GM23338 (cell line): ENCODE measurements at regions not wholly inside any gene's neighbourhood (a gene's known extent, or its start where the extent isn't known, plus 50 kb on each side); places are given as distances from the start of the nearest gene placed in this dataset.

ENCODE experiments used
- ATAC-seq: fragments of 200-7000 bp; cut with Tn5 transposase; 3 replicates; pipeline ENCODE4 v1.9.1; 2020
- DNase-seq: peaks from one replicate; pipeline ENCODE4 v3.0.0-alpha.2; 2015; ENCODE audit warnings: low spot score
- H2AFZ ChIP-seq: fragments of 200-600 bp; sonication (generic); 2 replicates; pipeline ENCODE4 v1.8.0; 2016; ENCODE audit warnings: antibody characterized with exemption, mild to moderate bottlenecking, moderate library complexity
- H3F3A ChIP-seq: fragments of 200-600 bp; sonication (generic); replicated peaks from 2 replicates; pipeline ENCODE4 v1.8.0; 2017; ENCODE audit warnings: antibody characterized with exemption, mixed run types, low read depth
- H3K27ac ChIP-seq: fragments of 200-600 bp; sonication (generic); 2 replicates; pipeline ENCODE4 v1.6.1; 2016; ENCODE audit warnings: low read depth
- H3K27me3 ChIP-seq: fragments of 200-600 bp; sonication (generic); 2 replicates; pipeline ENCODE4 v1.8.0; 2016; ENCODE audit warnings: mild to moderate bottlenecking, mixed run types, moderate library complexity; ENCODE audit not compliant: insufficient read depth
- H3K36me3 ChIP-seq: fragments of 200-600 bp; sonication (generic); 2 replicates; pipeline ENCODE4 v1.8.0; 2016; ENCODE audit warnings: mild to moderate bottlenecking; ENCODE audit not compliant: insufficient read depth
- H3K4me1 ChIP-seq: fragments of 200-600 bp; sonication (generic); 2 replicates; pipeline ENCODE4 v1.8.0; 2016; ENCODE audit warnings: mild to moderate bottlenecking, moderate library complexity; ENCODE audit not compliant: insufficient read depth
- H3K4me2 ChIP-seq: fragments of 200-600 bp; sonication (generic); 2 replicates; pipeline ENCODE4 v1.7.1; 2017; ENCODE audit warnings: mixed run types
- H3K4me3 ChIP-seq: fragments of 200-600 bp; sonication (generic); 2 replicates; pipeline ENCODE4 v1.6.1; 2016; ENCODE audit warnings: mixed run types
- H3K79me2 ChIP-seq: fragments of 200-600 bp; sonication (generic); replicated peaks from 2 replicates; pipeline ENCODE4 v1.8.0; 2017; ENCODE audit warnings: mild to moderate bottlenecking; ENCODE audit not compliant: insufficient read depth
- H3K9me2 ChIP-seq: fragments of 200-600 bp; sonication (generic); 2 replicates; pipeline ENCODE4 v1.8.0; 2017; ENCODE audit not compliant: insufficient read depth
- H4K20me1 ChIP-seq: fragments of 200-600 bp; sonication (generic); replicated peaks from 2 replicates; pipeline ENCODE4 v1.8.0; 2017; ENCODE audit warnings: mild to moderate bottlenecking; ENCODE audit not compliant: insufficient read depth
- H3K27ac Mint-ChIP-seq: 2 replicates; pipeline ENCODE4 v1.8.0; 2020; ENCODE audit warnings: inconsistent platforms, mild to moderate bottlenecking, moderate library complexity, mixed read lengths
- H3K27me3 Mint-ChIP-seq: 3 replicates; pipeline ENCODE4 v1.8.0; 2022; ENCODE audit warnings: low read depth, mild to moderate bottlenecking, moderate library complexity, mixed read lengths, inconsistent platforms; ENCODE audit not compliant: insufficient read depth, poor library complexity
- H3K36me3 Mint-ChIP-seq: 3 replicates; pipeline ENCODE4 v1.8.0; 2021; ENCODE audit warnings: low read depth, mild to moderate bottlenecking, inconsistent platforms, moderate library complexity, mixed read lengths
- H3K4me1 Mint-ChIP-seq: 3 replicates; pipeline ENCODE4 v1.8.0; 2020; ENCODE audit warnings: mild to moderate bottlenecking, inconsistent platforms, mixed read lengths
- H3K4me3 Mint-ChIP-seq: 3 replicates; pipeline ENCODE4 v1.8.0; 2021; ENCODE audit warnings: moderate library complexity, mild to moderate bottlenecking, inconsistent platforms, mixed read lengths
- H3K9me3 Mint-ChIP-seq: 3 replicates; pipeline ENCODE4 v1.8.0; 2020; ENCODE audit warnings: moderate library complexity, mild to moderate bottlenecking, inconsistent platforms, mixed read lengths
- CREB1 ChIP-seq: fragments of 250-450 bp; sonication (Bioruptor Pico); IDR thresholded peaks from 2 replicates; pipeline ENCODE4 v1.5.0; 2020; ENCODE audit warnings: low read depth, mild to moderate bottlenecking, moderate library complexity
- EZH2 ChIP-seq: fragments of 200-600 bp; sonication (generic); IDR thresholded peaks from one replicate; pipeline ENCODE4 v1.8.0; 2017; ENCODE audit warnings: antibody characterized with exemption, mild to moderate bottlenecking, low read depth; ENCODE audit not compliant: unreplicated experiment
- EZH2phosphoT487 ChIP-seq: fragments of 200-600 bp; sonication (generic); IDR thresholded peaks from one replicate; pipeline ENCODE4 v1.8.1; 2018; ENCODE audit warnings: antibody characterized with exemption; ENCODE audit not compliant: unreplicated experiment
- JUNB ChIP-seq: IDR thresholded peaks from one replicate; pipeline ENCODE4 v1.6.1; 2016; ENCODE audit warnings: antibody characterized with exemption; ENCODE audit not compliant: unreplicated experiment
- NANOG ChIP-seq: IDR thresholded peaks from 2 replicates; pipeline ENCODE4 v1.6.1; 2016; ENCODE audit warnings: antibody characterized with exemption, borderline replicate concordance
- POLR2AphosphoS5 ChIP-seq: IDR thresholded peaks from 2 replicates; pipeline ENCODE4 v1.6.1; 2016; ENCODE audit warnings: antibody characterized with exemption, low read depth
- ZNF114 ChIP-seq: fragments of 250-450 bp; sonication (Bioruptor Pico); IDR thresholded peaks from 2 replicates; pipeline ENCODE4 v1.5.0; 2020; ENCODE audit warnings: mild to moderate bottlenecking, moderate library complexity
- ZNF331 ChIP-seq: fragments of 250-450 bp; sonication (Bioruptor Pico); IDR thresholded peaks from 2 replicates; pipeline ENCODE4 v1.5.0; 2020; ENCODE audit warnings: low read depth, mild to moderate bottlenecking, moderate library complexity
- TF ChIP-seq, protein P1 (sequence below): IDR thresholded peaks from 2 replicates; pipeline ENCODE4 v1.6.1; 2016; ENCODE audit warnings: antibody characterized with exemption
- TF ChIP-seq, protein P2 (sequence below): fragments of 250-450 bp; sonication (Bioruptor Pico); IDR thresholded peaks from 2 replicates; pipeline ENCODE4 v1.5.0; 2020; ENCODE audit warnings: mild to moderate bottlenecking, moderate library complexity

DNA sequence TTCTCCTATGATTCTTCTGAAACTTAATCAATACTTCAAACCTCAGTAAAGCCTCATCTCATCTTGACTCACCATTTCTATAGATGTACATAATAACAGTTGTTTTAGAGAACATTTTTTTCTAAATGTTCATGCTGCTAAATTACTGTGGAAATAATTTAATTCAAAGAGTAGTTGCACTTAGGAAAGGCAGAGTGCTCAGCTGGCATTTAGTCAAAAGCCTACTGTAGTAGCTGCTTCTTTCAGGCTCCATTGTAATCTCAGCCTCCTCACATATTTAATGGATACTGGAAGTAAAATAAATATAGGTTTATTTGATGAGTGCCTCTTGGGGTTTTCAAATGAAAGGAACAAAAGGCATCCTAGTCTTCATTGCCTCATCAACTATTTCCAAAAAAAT, 325.0 kb downstream of the CCER1 start (continued):
- no peak for TF ChIP-seq CREB1 (CRISPR knock-in tag)

DNA sequence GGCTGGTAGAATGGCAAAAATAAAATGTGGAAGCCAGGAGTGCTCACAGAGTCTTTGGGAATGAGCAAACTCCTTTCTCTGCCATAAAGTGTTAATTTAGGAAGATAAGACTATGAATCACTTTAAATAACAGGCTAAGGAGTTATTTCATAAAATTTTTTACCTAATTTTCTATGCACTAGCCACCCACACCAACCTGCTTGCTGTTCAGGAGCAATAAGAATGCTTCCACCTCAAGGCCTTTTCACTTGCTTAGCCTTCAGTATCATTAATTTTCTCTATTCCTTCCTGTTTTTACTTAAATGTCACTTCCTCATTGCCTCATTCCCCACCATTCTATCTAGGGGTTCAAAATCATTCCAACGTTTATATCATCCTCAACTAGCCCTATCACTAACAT, 326.8 kb downstream of the CCER1 start:
- H4K20me1 ChIP-seq, result no peaks in the 10 kb centered on the region
- H3K79me2 ChIP-seq, result no peaks in the 10 kb centered on the region
- H3F3A ChIP-seq, result no peaks in the 10 kb centered on the region
- no peaks in the 10 kb centered on the region for H3K27me3 Mint-ChIP-seq
- no peak overlapping the region for H3K4me3 Mint-ChIP-seq
- ATAC-seq (no peak), DNase-seq (no peak)
- no peaks in the 10 kb centered on the region for H3K27me3 ChIP-seq
- no peak overlapping the region for H3K4me3 ChIP-seq
- H3K27ac ChIP-seq, result no peak overlapping the region
- H3K4me2 ChIP-seq, result no peak overlapping the region
- H3K27ac Mint-ChIP-seq, result no peak overlapping the region
- H3K36me3 Mint-ChIP-seq, result peaks cover 5% of the 10 kb centered on the region; the same call in 2 of the 3 replicates
- no peaks in the 10 kb centered on the region for H3K4me1 Mint-ChIP-seq
- H3K9me3 Mint-ChIP-seq, result peaks cover 5% of the 10 kb centered on the region
- no peak overlapping the region for H2AFZ ChIP-seq
- TF ChIP-seq POLR2AphosphoS5 (no peak), ZNF331 (CRISPR knock-in tag) (no peak), JUNB (no peak), EZH2 (no peak), ZNF114 (no peak), CREB1 (CRISPR knock-in tag) (no peak), NANOG (no peak)
- TF ChIP-seq, protein P1, sequence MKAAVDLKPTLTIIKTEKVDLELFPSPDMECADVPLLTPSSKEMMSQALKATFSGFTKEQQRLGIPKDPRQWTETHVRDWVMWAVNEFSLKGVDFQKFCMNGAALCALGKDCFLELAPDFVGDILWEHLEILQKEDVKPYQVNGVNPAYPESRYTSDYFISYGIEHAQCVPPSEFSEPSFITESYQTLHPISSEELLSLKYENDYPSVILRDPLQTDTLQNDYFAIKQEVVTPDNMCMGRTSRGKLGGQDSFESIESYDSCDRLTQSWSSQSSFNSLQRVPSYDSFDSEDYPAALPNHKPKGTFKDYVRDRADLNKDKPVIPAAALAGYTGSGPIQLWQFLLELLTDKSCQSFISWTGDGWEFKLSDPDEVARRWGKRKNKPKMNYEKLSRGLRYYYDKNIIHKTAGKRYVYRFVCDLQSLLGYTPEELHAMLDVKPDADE, result no peak
- H3K36me3 ChIP-seq, result no peaks in the 10 kb centered on the region; the same call in 1 of the 2 replicates
- H3K9me2 ChIP-seq, result no peaks in the 10 kb centered on the region; the same call in 1 of the 2 replicates
- peaks cover 8% of the 10 kb centered on the region for H3K4me1 ChIP-seq

DNA sequence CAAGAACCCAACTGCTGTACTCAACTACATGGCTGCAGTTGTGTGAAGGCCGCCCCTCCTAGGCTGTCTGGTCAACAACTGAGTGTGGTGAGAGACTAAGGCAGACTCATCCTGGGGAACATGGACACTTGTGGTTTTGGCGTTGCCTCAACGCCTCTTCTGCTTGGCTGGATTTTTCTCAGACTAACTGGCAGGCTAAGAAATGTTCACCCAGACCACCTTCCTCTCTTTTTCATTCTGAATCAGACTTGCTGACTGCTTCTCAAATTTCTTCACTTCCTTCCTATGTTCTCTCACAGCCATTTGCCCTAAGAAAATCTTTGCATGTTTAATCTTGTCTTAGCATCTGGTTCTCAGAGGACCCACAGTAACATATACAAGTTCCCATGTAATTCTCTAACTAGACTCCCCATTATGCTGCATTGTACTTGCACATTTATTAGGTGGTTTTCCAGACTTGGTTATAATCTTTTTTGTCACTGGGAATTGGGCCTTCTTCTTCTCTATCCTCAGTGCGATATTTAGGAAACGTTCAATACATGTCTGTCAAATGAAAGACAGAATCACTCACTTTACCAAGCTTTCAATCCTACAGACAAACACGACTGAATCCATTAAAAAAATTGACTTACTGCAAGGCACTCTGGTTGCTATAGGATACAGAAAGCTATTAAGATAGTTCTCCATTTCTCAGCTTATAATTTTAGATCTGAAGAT, 327.6 kb downstream of the CCER1 start:
- DNase-seq, result no peak
- Mint-ChIP-seq H3K27me3 (no peaks in the 10 kb centered on the region), H3K4me3 (no peak overlapping the region), H3K9me3 (no peaks in the 10 kb centered on the region), H3K27ac (no peak overlapping the region), H3K36me3 (no peaks in the 10 kb centered on the region), H3K4me1 (peaks cover 2% of the 10 kb centered on the region; the same call in 2 of the 3 replicates)
- Histone ChIP-seq H3K4me1 (peaks cover 8% of the 10 kb centered on the region), H3K79me2 (no peaks in the 10 kb centered on the region), H3K36me3 (no peaks in the 10 kb centered on the region; the same call in 1 of the 2 replicates), H3K27ac (no peak overlapping the region), H3K27me3 (no peaks in the 10 kb centered on the region), H3F3A (no peaks in the 10 kb centered on the region), H2AFZ (no peak overlapping the region), H3K4me2 (no peak overlapping the region), H3K9me2 (no peaks in the 10 kb centered on the region; the same call in 1 of the 2 replicates), H4K20me1 (no peaks in the 10 kb centered on the region), H3K4me3 (no peak overlapping the region)
- no peak for ATAC-seq
- TF ChIP-seq EZH2phosphoT487 (no peak), ZNF331 (CRISPR knock-in tag) (no peak), CREB1 (CRISPR knock-in tag) (no peak)
- TF ChIP-seq, protein P2, sequence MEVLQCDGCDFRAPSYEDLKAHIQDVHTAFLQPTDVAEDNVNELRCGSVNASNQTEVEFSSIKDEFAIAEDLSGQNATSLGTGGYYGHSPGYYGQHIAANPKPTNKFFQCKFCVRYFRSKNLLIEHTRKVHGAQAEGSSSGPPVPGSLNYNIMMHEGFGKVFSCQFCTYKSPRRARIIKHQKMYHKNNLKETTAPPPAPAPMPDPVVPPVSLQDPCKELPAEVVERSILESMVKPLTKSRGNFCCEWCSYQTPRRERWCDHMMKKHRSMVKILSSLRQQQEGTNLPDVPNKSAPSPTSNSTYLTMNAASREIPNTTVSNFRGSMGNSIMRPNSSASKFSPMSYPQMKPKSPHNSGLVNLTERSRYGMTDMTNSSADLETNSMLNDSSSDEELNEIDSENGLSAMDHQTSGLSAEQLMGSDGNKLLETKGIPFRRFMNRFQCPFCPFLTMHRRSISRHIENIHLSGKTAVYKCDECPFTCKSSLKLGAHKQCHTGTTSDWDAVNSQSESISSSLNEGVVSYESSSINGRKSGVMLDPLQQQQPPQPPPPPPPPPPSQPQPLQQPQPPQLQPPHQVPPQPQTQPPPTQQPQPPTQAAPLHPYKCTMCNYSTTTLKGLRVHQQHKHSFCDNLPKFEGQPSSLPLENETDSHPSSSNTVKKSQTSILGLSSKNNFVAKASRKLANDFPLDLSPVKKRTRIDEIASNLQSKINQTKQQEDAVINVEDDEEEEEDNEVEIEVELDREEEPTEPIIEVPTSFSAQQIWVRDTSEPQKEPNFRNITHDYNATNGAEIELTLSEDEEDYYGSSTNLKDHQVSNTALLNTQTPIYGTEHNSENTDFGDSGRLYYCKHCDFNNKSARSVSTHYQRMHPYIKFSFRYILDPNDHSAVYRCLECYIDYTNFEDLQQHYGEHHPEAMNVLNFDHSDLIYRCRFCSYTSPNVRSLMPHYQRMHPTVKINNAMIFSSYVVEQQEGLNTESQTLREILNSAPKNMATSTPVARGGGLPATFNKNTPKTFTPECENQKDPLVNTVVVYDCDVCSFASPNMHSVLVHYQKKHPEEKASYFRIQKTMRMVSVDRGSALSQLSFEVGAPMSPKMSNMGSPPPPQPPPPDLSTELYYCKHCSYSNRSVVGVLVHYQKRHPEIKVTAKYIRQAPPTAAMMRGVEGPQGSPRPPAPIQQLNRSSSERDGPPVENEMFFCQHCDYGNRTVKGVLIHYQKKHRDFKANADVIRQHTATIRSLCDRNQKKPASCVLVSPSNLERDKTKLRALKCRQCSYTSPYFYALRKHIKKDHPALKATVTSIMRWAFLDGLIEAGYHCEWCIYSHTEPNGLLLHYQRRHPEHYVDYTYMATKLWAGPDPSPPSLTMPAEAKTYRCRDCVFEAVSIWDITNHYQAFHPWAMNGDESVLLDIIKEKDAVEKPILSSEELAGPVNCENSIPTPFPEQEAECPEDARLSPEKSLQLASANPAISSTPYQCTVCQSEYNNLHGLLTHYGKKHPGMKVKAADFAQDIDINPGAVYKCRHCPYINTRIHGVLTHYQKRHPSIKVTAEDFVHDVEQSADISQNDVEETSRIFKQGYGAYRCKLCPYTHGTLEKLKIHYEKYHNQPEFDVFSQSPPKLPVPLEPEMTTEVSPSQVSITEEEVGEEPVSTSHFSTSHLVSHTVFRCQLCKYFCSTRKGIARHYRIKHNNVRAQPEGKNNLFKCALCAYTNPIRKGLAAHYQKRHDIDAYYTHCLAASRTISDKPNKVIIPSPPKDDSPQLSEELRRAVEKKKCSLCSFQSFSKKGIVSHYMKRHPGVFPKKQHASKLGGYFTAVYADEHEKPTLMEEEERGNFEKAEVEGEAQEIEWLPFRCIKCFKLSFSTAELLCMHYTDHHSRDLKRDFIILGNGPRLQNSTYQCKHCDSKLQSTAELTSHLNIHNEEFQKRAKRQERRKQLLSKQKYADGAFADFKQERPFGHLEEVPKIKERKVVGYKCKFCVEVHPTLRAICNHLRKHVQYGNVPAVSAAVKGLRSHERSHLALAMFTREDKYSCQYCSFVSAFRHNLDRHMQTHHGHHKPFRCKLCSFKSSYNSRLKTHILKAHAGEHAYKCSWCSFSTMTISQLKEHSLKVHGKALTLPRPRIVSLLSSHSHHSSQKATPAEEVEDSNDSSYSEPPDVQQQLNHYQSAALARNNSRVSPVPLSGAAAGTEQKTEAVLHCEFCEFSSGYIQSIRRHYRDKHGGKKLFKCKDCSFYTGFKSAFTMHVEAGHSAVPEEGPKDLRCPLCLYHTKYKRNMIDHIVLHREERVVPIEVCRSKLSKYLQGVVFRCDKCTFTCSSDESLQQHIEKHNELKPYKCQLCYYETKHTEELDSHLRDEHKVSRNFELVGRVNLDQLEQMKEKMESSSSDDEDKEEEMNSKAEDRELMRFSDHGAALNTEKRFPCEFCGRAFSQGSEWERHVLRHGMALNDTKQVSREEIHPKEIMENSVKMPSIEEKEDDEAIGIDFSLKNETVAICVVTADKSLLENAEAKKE (CRISPR knock-in tag), result no peak
- TF ChIP-seq, protein P1, result no peak
